Skin epidermis (tissue), 12 donors: ENCODE measurements at regions not wholly inside any gene's neighbourhood (a gene's known extent, or its start where the extent isn't known, plus 50 kb on each side); places are given as distances from the start of the nearest gene placed in this dataset.

ENCODE experiments used
- H3K27ac ChIP-seq, 21 experiments: fragments of 200-600 bp; sonication (generic) in 11 of 21; one replicate each; pipeline ENCODE4 v1.5.0; 2020; ENCODE audit warnings: mild to moderate bottlenecking in 3 of 21, inconsistent platforms in 2 of 21, moderate library complexity in 2 of 21
- H3K4me3 ChIP-seq, 7 experiments: fragments of 200-600 bp; sonication (generic) in 2 of 7; one replicate each; pipeline ENCODE4 v1.5.0; 2020; ENCODE audit warnings: inconsistent platforms in 2 of 7, mild to moderate bottlenecking in 2 of 7, moderate library complexity in 1 of 7

DNA sequence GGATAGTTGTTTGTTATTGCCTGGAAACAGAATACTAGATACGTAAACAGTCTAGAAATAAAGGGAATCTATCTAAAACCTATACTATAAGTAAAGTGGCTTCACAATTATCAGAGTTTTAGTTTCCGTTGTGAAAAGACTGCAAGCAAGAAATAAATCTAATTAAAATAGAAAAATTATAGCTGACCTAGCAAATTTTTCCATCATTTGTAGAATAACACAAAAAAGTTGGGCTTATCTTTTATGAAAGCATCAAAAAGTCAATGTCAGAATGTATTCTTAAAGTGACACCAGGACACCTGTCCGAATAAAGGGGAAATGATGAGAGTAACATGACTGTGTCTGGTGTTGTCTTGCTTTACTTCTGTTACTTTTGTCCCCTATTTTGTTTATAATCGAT, 1248.9 kb upstream of the MIR17HG start:
- Histone ChIP-seq H3K27ac (no peak overlapping the region), H3K4me3 (no peak overlapping the region)

DNA sequence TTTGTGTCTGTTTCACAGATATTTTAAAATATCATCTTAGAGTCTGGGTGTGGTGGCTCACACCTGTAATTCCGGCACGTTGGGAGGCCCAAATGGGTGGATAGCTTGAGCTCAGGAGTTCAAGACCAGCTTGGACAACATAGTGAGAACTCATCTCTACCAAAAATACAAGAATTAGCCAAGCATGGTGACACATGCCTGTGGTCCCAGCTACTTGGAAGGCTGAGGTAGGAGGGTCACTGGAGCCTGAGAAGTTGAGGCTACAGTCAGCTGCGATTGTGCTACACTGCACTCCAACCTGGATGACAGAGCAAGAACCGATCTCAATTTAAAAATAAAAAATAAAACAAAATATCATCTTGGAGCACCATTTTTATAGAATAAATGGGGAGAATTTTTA, 1247.6 kb upstream of the MIR17HG start:
- H3K4me3 ChIP-seq = no peak overlapping the region

DNA sequence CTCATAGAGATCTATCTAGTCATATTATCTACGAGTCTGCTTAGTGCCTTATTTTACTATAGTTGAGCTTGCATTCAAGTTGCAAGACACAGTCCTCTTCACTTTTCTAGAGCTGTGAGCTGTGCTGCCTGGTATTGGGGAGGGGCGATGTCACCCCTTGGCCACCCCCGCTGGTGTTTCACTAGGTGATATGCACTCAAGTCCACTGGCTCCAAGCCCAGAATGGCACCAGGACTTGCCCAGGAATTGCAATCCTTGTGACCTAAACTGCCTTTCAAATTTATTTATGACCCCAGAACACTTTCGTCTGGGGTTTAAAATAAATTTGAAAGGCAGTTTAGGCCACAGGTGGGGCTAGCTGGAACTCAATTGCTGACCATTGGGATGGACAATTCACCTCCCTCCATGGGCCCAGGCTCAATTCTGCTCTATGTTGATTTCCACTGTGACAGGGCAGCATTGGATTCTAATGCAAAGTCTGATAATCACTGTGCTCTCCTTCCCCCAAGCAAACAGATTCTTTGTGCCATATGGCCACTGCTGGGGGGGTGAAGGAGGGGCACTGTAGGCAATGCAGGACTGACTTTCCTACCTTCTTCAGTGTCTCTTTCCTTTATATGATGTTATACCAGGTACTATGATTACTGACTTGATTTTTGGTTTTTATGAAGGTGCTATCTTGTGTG, 1244.2 kb upstream of the MIR17HG start:
- H3K27ac ChIP-seq = no peak overlapping the region
- no peak overlapping the region for H3K4me3 ChIP-seq

More for the DNA sequence above, 1247.6 kb upstream of the MIR17HG start:
- H3K27ac ChIP-seq = no peak overlapping the region

DNA sequence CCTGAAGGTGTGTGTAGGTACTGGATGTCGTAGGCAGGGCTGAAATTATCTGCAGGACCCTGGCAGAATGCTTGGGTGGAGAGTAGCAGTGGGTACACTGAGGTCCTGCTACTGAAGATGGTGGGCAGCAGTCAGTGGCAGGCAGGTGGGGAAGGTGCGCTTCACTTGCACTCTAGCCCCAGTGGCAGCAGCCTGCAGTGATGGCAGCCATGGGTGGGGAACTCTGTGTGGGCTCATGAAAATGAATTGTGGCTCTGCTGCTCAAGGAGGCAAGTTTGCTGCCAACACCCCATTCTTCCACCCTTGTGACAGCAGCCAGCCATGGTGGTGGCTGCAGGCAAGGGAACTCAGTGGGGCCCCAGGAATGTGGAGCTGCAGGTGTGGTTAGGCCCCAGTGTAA, 1242.7 kb upstream of the MIR17HG start:
- H3K27ac ChIP-seq = peak overlapping the region in 1 of 21 experiments; percentile 40
- H3K4me3 ChIP-seq = no peak overlapping the region

DNA sequence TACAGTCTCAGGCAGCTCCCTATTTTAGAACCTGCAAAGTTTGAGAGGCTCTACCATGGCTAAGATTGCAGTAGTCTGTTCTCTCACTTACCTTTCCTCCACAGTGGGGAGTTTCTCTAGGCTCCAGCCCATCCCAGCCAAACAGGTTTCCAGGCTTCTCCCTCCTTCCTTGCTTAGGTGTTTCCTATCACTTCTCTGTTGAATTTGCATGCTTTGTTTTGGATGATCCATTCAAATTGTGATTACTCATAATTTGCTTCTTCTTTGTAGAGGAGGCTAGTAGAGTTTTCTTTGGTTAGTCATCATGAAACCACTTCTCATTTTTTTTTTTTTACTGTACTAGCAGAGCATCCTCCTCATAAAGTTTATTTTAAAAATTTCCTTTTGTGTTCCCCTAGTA, 1242.2 kb upstream of the MIR17HG start:
- H3K4me3 ChIP-seq = no peak overlapping the region
- H3K27ac ChIP-seq = peak overlapping the region in 2 of 21 experiments; percentile 6 to 40

DNA sequence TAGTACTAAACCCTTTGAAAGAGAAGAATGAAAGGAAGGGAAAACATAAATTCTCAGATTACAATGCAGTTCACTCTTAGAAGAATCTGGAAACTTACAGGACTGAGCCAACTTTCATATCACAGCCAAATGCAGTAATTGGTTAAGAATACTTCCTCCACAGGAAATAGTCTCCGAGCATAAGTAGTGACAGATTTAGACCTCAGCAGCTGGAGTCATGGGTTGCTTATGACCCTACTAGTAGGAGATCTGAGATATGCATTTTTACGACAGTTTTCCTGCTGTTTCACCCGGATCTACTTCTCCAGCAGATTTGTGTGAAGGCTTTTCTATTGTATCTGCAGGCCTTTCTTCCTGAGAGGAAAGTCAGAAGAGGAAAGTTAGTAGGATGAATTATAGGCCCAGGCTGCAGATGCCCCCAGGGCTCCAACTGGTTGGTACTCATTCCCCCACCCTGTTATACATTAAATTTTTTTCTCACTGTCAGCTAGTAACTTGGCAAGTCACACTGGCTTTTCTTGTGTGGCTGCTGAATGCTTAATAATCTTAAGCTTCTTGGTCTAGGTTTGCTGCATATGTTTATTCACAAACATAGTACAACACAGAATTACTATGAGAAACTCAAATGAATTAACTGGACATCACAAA, 1241.5 kb upstream of the MIR17HG start:
- Histone ChIP-seq H3K27ac (peak overlapping the region in 4 of 21 experiments; percentile 0 to 39 (median 4)), H3K4me3 (no peak overlapping the region)

DNA sequence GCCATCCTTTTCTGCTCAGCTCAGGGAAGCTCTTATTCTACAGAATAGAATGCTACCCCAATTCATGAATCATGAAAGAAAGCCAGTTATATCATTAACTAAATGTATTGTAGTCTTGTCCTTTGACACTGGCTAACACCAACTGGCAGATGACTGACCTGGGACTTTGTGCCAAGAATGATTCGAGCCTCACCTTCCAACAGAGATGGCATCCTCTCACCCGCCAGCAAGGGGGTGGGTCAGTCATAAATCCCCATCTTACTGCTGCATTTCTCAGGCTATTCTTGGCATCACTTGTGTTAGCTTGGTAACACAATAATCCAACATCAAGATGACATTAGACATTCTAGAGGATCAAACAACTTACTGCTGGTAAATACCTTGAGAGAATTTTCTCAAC, 1239.8 kb upstream of the MIR17HG start:
- no peak overlapping the region for H3K4me3 ChIP-seq
- no peak overlapping the region for H3K27ac ChIP-seq

DNA sequence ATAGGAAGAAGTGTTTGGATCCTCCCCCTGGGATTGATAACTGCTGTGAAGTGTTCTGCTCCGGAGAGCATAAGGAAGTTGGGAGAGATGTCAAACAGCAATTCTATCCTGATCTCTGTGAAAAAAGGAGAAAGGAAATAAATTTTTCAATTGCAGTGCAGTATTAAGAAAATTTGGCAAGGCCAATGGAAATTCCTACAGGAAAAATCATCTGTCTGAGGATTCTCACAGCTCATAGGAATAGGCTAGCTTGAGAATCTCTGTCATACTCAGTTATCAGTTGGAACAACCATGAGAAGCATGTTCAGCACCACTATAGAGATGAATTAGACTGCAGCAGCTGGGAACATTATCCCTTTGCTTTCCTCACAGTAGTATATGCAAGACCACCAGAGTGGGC, 1238.9 kb upstream of the MIR17HG start:
- Histone ChIP-seq H3K4me3 (no peak overlapping the region), H3K27ac (no peak overlapping the region)

DNA sequence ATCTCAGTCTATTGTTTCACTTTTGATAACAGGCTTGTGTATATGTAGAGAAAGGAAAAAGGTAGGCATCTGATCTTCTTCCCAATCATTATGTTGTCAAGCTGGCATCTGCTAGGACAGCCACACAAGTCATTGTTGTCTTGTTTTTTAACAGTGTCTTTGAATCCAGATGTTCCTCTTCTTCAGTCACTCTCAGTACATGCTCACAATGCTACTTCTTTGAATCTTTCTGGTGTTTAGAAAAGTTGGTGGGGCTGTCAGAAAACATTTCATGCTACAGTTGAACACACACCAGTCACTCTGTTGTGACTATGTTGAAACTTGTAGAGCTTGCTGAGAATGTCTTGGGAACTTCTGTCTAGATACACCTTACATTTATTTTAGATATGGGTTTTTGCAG, 1231.4 kb upstream of the MIR17HG start:
- no peak overlapping the region for H3K4me3 ChIP-seq
- H3K27ac ChIP-seq = no peak overlapping the region

DNA sequence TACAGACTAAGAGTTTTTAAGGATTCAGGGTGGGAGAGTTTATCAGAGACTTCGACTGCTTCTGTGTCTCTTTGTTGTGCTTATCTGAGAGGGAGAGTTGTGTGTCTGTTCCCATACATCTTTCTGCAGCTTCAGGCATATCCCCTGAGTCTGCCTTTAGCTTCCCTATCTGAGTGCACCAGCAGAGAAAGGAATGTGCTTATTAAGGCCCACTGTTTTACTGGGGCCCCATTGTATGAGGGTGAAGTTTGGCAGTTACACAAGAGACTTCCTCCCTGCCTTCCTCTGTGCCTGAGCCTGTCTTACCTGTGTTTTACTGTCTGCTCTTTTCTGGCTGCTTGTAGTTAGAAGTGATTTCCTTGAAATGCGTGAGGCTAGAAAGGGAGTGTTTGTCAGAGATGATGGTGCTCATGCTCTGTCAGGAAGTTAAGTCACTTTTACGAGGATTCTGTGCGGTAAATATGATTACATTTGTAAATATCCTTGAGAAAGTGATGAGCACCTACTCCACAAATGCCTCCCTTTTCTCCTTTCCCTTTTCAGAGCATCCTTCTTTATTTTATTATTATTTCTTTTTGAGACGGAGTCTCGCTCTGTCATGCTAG, 1228.9 kb upstream of the MIR17HG start:
- Histone ChIP-seq H3K27ac (no peak overlapping the region), H3K4me3 (no peak overlapping the region)

DNA sequence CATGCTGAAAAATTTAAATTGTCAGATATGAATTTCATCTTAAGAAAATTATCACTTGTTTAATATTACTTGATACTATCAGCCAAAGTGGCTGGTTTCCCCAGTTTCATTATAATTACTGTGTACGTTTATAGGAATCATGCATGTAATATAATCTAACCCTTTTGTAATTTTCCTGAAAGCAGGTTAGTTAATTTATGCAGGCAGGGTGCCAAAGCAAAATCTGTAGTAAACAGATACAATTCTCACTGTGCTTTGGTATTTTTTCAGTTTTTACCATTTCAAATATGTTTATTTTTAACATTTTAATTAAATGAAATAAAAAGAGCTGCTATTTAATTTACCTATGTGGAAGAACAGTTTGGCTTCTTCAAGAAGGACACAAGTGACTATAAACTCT, 1227.5 kb upstream of the MIR17HG start:
- Histone ChIP-seq H3K27ac (no peak overlapping the region), H3K4me3 (no peak overlapping the region)

DNA sequence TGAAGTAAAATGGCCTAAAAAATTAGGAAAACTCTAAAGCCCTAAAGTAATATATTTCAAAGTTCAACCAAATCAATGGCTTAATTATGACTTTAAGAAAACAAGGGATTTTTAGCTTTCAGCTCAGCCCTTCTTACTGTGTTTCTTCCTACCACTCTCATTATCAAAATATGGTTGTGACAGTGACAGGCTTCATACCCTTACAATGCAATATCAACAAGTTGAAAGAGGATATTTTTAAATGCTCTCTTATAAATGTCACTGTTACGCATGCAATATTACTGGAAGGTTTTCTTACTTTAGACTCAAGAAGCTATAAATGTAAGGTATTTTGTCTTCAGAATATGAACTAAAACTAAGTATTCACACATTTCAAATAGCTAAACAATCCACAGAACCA, 1225.7 kb upstream of the MIR17HG start:
- no peak overlapping the region for H3K4me3 ChIP-seq
- no peak overlapping the region for H3K27ac ChIP-seq

DNA sequence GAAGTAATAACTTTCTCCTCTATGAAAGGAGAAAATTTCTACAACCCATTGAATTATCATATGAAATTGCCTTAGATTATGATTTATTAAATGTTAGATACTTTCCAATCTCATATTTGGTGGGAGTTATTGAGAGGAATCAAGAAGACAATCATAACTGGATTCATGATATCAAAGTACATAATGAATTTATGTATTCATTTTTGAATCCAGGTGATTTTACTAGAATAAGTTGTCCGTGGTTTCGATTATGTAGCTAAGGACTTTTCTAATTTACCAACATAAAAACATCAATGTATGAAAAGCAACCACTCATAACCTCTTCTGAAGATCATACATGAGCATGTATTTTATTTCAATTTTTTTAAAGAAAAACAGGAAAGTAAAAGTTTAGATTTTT, 1225.0 kb upstream of the MIR17HG start:
- Histone ChIP-seq H3K4me3 (no peak overlapping the region), H3K27ac (no peak overlapping the region)

DNA sequence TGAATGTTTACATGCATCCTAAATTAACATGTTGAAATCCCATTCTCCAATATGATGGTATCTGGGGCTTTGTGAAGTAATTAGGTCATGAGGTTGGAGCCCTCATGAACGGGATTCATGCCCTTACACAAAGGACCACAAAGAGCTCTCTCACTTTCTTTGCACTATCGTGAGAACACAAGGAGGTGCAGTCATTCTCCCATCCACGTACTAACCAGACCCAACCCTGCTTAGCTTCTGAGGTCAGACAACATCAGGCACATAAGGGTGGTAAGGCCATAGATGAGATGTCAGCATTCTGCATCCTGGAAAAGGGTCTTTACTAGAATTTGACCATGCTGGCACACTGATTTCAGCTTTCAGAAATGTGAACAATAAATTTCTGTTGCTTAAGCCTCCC, 1211.9 kb upstream of the MIR17HG start:
- Histone ChIP-seq H3K4me3 (no peak overlapping the region), H3K27ac (no peak overlapping the region)

DNA sequence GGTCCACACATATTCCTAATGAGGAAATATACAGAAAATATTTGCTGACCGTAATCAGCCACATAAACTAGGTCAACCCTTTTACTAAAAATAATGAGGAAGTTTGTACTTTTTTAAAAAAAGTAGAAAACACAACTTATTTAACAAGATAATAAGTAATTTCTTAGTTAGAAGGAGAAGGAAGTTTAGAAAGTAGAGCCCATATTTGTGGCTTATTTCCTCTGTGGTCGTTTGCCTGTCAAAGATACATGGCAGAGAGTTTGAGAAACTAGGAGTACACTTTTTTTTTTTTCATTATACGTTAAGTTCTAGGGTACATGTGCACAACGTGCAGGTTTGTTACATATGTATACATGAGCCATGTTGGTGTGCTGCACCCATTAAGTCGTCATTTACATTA, 1205.2 kb upstream of the MIR17HG start:
- Histone ChIP-seq H3K4me3 (no peak overlapping the region), H3K27ac (no peak overlapping the region)

DNA sequence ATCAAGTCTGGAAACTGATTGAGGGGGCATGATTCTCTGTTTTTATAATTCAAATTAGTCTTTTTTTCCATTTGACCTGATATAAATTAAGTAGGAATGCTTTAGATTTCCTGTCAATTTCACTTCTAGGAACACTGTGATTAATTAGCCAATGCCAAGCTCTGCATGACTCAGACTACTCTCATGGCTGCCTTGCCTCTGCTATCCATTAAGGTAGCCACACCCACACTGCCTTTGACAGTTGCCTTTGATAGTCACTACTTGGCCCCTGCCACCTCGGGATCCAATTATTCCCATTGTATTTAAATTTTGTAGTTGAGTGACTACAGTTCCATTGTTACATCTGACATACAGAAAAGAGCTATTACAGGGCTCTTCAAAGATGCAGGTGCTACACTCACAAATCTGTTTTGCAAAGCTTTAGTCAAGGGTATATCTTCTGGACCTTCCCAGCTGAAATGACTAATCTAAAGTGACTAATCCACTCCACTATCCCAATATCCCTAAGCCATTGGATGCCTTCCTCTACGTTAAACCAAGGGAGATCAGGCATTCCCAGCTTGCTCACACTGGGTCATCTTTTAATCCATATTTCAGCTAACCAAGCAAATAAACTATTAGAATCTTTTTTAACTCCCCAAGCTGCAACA, 1193.1 kb upstream of the MIR17HG start:
- H3K27ac ChIP-seq = no peak overlapping the region
- H3K4me3 ChIP-seq = no peak overlapping the region

DNA sequence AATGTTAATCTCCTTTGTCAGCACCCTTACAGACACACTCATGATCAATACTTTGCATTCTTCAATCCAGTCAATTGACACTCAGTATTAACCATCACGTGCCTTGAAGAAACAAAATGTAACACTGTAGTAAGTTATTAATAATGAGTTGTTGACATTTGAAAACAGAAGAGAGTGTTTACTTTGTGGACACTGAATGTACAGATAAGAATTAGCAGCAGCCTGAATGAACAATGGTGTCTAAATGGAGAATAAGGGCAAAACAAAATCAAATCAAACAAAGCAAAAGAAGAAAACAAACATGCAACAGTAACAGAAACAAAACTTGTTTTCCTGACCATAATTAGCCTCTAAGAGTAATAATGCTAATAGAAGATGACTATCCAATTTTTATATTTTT, 1191.1 kb upstream of the MIR17HG start:
- H3K27ac ChIP-seq = no peak overlapping the region
- H3K4me3 ChIP-seq = no peak overlapping the region

DNA sequence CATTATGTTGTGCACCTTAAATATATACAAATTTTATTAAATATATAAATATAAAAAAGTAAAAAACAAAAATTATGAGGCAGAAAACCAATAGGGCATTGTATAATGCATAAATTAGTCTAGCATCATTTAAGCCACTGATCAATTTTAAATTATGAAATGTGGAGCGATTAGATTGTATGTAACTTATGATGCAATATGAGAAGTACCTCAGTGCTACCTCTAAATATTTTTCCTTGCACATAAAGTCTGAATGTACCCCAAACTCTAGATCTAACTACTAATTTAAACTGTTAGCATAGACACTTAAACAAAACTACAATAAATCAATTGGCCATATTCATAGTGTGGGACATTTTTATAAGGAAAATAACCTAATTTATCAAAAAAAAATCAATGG, 1178.5 kb upstream of the MIR17HG start:
- Histone ChIP-seq H3K27ac (no peak overlapping the region), H3K4me3 (no peak overlapping the region)

DNA sequence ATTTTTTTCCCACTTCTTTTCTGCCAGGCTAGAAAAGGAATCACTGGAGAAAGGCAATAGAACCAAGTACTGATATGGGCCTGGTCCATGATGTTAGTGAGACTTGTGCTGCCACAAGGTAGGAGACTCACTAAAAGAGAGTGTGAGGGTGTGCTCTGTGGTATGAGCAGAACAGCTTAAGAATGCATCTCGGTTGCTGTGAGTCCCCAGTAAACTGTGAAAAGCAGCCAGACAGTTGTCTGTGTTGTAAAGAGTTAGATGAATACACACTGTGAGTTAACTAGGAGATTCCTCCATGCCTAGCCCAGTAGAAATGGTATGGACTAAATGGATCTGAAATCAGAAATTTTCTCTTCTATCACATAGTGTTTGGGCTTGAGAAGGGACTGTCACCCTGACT, 1177.3 kb upstream of the MIR17HG start:
- no peak overlapping the region for H3K27ac ChIP-seq
- no peak overlapping the region for H3K4me3 ChIP-seq

DNA sequence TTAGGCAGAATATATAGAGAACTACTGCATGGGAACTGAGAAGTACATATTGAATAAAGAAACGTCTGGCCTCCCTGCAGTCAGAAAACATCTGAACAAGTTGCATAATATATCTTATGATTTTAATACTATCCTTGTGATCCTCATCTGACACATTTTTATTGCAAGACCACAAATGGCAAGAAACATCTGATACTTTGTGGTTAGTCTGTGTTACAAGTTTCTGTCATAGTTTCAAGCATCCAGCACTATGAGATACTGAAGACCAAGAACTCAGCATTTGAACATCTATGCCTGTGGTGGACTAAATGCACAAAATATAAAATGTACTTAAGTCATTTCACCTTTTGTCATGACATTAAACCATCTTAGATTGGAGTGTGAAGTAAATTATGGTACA, 1175.8 kb upstream of the MIR17HG start:
- Histone ChIP-seq H3K27ac (peak overlapping the region in 2 of 21 experiments; percentile 45), H3K4me3 (no peak overlapping the region)

DNA sequence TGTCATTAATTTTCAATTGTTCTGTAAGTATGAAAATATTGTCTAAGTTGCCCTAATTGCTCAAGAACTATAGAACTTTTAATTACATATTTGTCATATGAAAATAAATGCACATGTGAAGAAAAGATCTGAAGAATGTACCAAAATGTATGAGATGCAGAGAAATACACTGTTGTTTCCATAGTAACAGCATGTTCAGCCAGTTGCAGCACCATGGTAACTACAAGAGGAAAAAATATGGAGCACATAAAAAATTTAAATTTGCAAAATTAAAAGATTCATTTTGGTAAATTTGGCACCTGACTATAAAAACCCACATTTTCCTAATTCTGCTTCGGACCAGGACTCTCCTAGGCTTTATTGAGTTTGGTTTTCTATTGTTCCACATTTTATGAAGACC, 1170.0 kb upstream of the MIR17HG start:
- H3K4me3 ChIP-seq = no peak overlapping the region

More for the DNA sequence above, 1170.0 kb upstream of the MIR17HG start:
- no peak overlapping the region for H3K27ac ChIP-seq
